Coronary artery (tissue), 2 donors: ENCODE measurements at regions not wholly inside any gene's neighbourhood (a gene's known extent, or its start where the extent isn't known, plus 50 kb on each side); places are given as distances from the start of the nearest gene placed in this dataset.

Source experiments
- DNase-seq: peaks from one replicate; pipeline ENCODE4 v3.0.0-alpha.2; 2017; ENCODE audit warnings: low spot score
- H3K27ac ChIP-seq, 2 donors: fragments of 200-600 bp; sonication (generic); one replicate each; pipeline ENCODE4 v1.5.1; 2016 to 2019
- H3K4me3 ChIP-seq: fragments of 200-600 bp; sonication (generic); 2 replicates; pipeline ENCODE4 v1.5.1; 2016; ENCODE audit warnings: mild to moderate bottlenecking, moderate library complexity
- CTCF ChIP-seq: fragments of 200-600 bp; sonication (generic); IDR thresholded peaks from one replicate; pipeline ENCODE4 v1.5.1; 2019; ENCODE audit warnings: antibody characterized with exemption

GRCh38 chr14:53523226-53523625 is 370.1 kb upstream of the DDHD1 start:
- no peak overlapping the region for H3K27ac ChIP-seq
- no peak for DNase-seq
- TF ChIP-seq CTCF: no peak
- H3K4me3 ChIP-seq: no peak overlapping the region

GRCh38 chr14:53520078-53520928 is 367.2 kb upstream of the DDHD1 start:
- Histone ChIP-seq H3K27ac (no peak overlapping the region), H3K4me3 (no peak overlapping the region)
- TF ChIP-seq CTCF: no peak
- DNase-seq: no peak

GRCh38 chr14:53519137-53519536 is 366.0 kb upstream of the DDHD1 start:
- no peak for TF ChIP-seq CTCF

GRCh38 chr14:53517270-53517960 is 364.3 kb upstream of the DDHD1 start:
- no peak overlapping the region for H3K27ac ChIP-seq
- TF ChIP-seq CTCF: no peak
- no peak for DNase-seq
- H3K4me3 ChIP-seq: no peak overlapping the region

More at GRCh38 chr14:53519137-53519536, 366.0 kb upstream of the DDHD1 start:
- no peak overlapping the region for H3K4me3 ChIP-seq
- no peak overlapping the region for H3K27ac ChIP-seq
- no peak for DNase-seq

GRCh38 chr14:53516261-53516774 is 363.2 kb upstream of the DDHD1 start:
- no peak overlapping the region for H3K4me3 ChIP-seq
- no peak overlapping the region for H3K27ac ChIP-seq
- no peak for TF ChIP-seq CTCF
- no peak for DNase-seq

- Histone ChIP-seq H3K27ac (no peak overlapping the region), H3K4me3 (no peak overlapping the region)
- no peak for TF ChIP-seq CTCF
- no peak for DNase-seq
Observed at GRCh38 chr14:53515276-53515675, 362.2 kb upstream of the DDHD1 start.
